GM18868 (cell line): ENCODE measurements at regions not wholly inside any gene's neighbourhood (a gene's known extent, or its start where the extent isn't known, plus 50 kb on each side); places are given as distances from the start of the nearest gene placed in this dataset.
"Not testable (repeated sequence)": the region's sequence is repeated elsewhere in the genome, so short reads cannot be mapped to it uniquely, and the experiment has no call there.

Experiments used
- ATAC-seq: cut with Tn5 transposase; IDR thresholded peaks from one replicate; pipeline ENCODE4 v1.9.1; 2021; ENCODE audit warnings: mild to moderate bottlenecking, moderate library complexity; ENCODE audit not compliant: unreplicated experiment

GRCh38 chr6:5840734-5841390 is 165.9 kb downstream of the NRN1 start:
- ATAC-seq = no peak

- no peak for ATAC-seq
These were observed 167.9 kb downstream of the NRN1 start for GRCh38 chr6:5838656-5839396.

GRCh38 chr6:5837323-5837722 is 169.4 kb downstream of the NRN1 start:
- no peak for ATAC-seq

GRCh38 chr6:5836597-5836996 is 170.1 kb downstream of the NRN1 start:
- not testable (repeated sequence) for ATAC-seq

- no peak for ATAC-seq
These were observed 173.6 kb downstream of the NRN1 start for GRCh38 chr6:5833120-5833519.

- no peak for ATAC-seq
These were observed 174.1 kb downstream of the NRN1 start for GRCh38 chr6:5832668-5833067.

- ATAC-seq = peak; percentile 59
These were observed 175.4 kb downstream of the NRN1 start for GRCh38 chr6:5831219-5831862.

- no peak for ATAC-seq
These were observed 178.4 kb downstream of the NRN1 start for GRCh38 chr6:5828296-5828695.

GRCh38 chr6:5827056-5827904 is 179.4 kb downstream of the NRN1 start:
- no peak for ATAC-seq

GRCh38 chr6:5824382-5824983 is 182.2 kb downstream of the NRN1 start:
- ATAC-seq = not testable (repeated sequence)
